Liver (tissue), 8 donors: ENCODE measurements at regions not wholly inside any gene's neighbourhood (a gene's known extent, or its start where the extent isn't known, plus 50 kb on each side); places are given as distances from the start of the nearest gene placed in this dataset.

Source experiments
- DNase-seq: peaks from one replicate; pipeline ENCODE4 v3.0.0-alpha.2; 2017; ENCODE audit warnings: low spot score
- H3K27ac ChIP-seq, 2 donors: one replicate each; pipeline ENCODE4 v1.7.0; 2013; ENCODE audit warnings: inconsistent platforms in 2 of 2, low read length in 2 of 2, control low read depth in 1 of 2, low read depth in 1 of 2, mild to moderate bottlenecking in 1 of 2
- H3K27me3 ChIP-seq, 4 donors: one replicate each; pipeline versions ENCODE4 v1.6.1 to v1.7.0; 2013; ENCODE audit warnings: low read length in 3 of 4, inconsistent platforms in 1 of 4, mild to moderate bottlenecking in 1 of 4, moderate library complexity in 1 of 4; ENCODE audit not compliant: control insufficient read depth in 4 of 4, insufficient read depth in 4 of 4
- H3K36me3 ChIP-seq, 4 donors: one replicate each; pipeline versions ENCODE4 v1.6.1 to v1.7.0; 2013; ENCODE audit warnings: low read length in 3 of 4, mild to moderate bottlenecking in 3 of 4, low read depth in 1 of 4, moderate library complexity in 1 of 4; ENCODE audit not compliant: control insufficient read depth in 4 of 4, insufficient read depth in 3 of 4
- H3K4me1 ChIP-seq, 4 donors: one replicate each; pipeline versions ENCODE4 v1.6.1 to v1.7.0; 2013; ENCODE audit warnings: low read length in 3 of 4, mild to moderate bottlenecking in 3 of 4, moderate library complexity in 1 of 4; ENCODE audit not compliant: control insufficient read depth in 4 of 4, insufficient read depth in 4 of 4
- H3K4me3 ChIP-seq, 3 donors: one replicate each; pipeline versions ENCODE4 v1.6.1 to v1.7.0; 2013; ENCODE audit warnings: low read length in 3 of 3, control low read depth in 1 of 3, low read depth in 1 of 3, mild to moderate bottlenecking in 1 of 3
- H3K9ac ChIP-seq, 2 donors: one replicate each; pipeline ENCODE4 v1.7.0; 2013; ENCODE audit warnings: low read length in 2 of 2, mild to moderate bottlenecking in 2 of 2, moderate library complexity in 2 of 2, control low read depth in 1 of 2, low read depth in 1 of 2
- H3K9me3 ChIP-seq, 4 donors: one replicate each; pipeline versions ENCODE4 v1.6.1 to v1.7.0; 2013; ENCODE audit warnings: low read length in 3 of 4; ENCODE audit not compliant: control insufficient read depth in 4 of 4
- ATF3 ChIP-seq: IDR thresholded peaks from 2 replicates; pipeline ENCODE4 v1.6.1; 2016; ENCODE audit warnings: antibody characterized with exemption
- CTCF ChIP-seq: fragments of 150-350 bp; IDR thresholded peaks from 2 replicates; pipeline ENCODE4 v1.5.1; 2017; ENCODE audit warnings: improper control_type of control experiment, low read depth, low read length; ENCODE audit not compliant: missing input control
- EGR1 ChIP-seq, 2 donors: IDR thresholded peaks; 2 replicates each; pipeline ENCODE4 v1.6.1; 2016 to 2018; ENCODE audit warnings: antibody characterized with exemption in 2 of 2, low read depth in 2 of 2
- FOXA1 ChIP-seq: IDR thresholded peaks from 2 replicates; pipeline ENCODE4 v1.6.1; 2016; ENCODE audit warnings: antibody characterized with exemption
- FOXA2 ChIP-seq: IDR thresholded peaks from 2 replicates; pipeline ENCODE4 v1.6.1; 2016; ENCODE audit warnings: antibody characterized with exemption
- GABPA ChIP-seq, 2 donors: IDR thresholded peaks in 1 of 2; conservative IDR thresholded peaks in 1 of 2; 2 replicates each; pipeline ENCODE4 v1.6.1; 2016; ENCODE audit warnings: antibody characterized with exemption in 2 of 2, mild to moderate bottlenecking in 1 of 2, moderate library complexity in 1 of 2
- HNF4A ChIP-seq, 2 donors: conservative IDR thresholded peaks; 2 replicates each; pipeline ENCODE4 v1.6.1; 2016; ENCODE audit warnings: antibody characterized with exemption in 2 of 2, mild to moderate bottlenecking in 2 of 2
- HNF4G ChIP-seq: IDR thresholded peaks from 2 replicates; pipeline ENCODE4 v1.6.1; 2016; ENCODE audit warnings: antibody characterized with exemption
- JUND ChIP-seq, 2 donors: IDR thresholded peaks; 2 replicates each; pipeline ENCODE4 v1.6.1; 2016; ENCODE audit warnings: antibody characterized with exemption in 2 of 2
- MAX ChIP-seq: IDR thresholded peaks from 2 replicates; pipeline ENCODE4 v1.6.1; 2016; ENCODE audit warnings: antibody characterized with exemption
- NR2F2 ChIP-seq: IDR thresholded peaks from 2 replicates; pipeline ENCODE4 v1.6.1; 2016; ENCODE audit warnings: antibody characterized with exemption
- RAD21 ChIP-seq, 2 donors: IDR thresholded peaks; 2 replicates each; pipeline ENCODE4 v1.6.1; 2016; ENCODE audit warnings: antibody characterized with exemption in 2 of 2, mild to moderate bottlenecking in 2 of 2
- REST ChIP-seq: IDR thresholded peaks from 2 replicates; pipeline ENCODE4 v1.6.1; 2016; ENCODE audit warnings: antibody characterized with exemption, mild to moderate bottlenecking
- RXRA ChIP-seq, 2 donors: IDR thresholded peaks; 2 replicates each; pipeline ENCODE4 v1.6.1; 2017 to 2018; ENCODE audit warnings: antibody characterized with exemption in 2 of 2, mild to moderate bottlenecking in 1 of 2
- SP1 ChIP-seq: IDR thresholded peaks from 2 replicates; pipeline ENCODE4 v1.6.1; 2018; ENCODE audit warnings: antibody characterized with exemption, mild to moderate bottlenecking
- TAF1 ChIP-seq: conservative IDR thresholded peaks from 2 replicates; pipeline ENCODE4 v1.6.1; 2016; ENCODE audit warnings: antibody characterized with exemption, mild to moderate bottlenecking
- YY1 ChIP-seq: IDR thresholded peaks from 2 replicates; pipeline ENCODE4 v1.6.1; 2016; ENCODE audit warnings: antibody characterized with exemption, mild to moderate bottlenecking
- ZBTB33 ChIP-seq: IDR thresholded peaks from 2 replicates; pipeline ENCODE4 v1.6.1; 2016; ENCODE audit warnings: antibody characterized with exemption
- WGBS: extraction: QIAGEN DNeasy Blood & Tissue Kit; methylation state at CpG from one replicate; pipeline ENCODE4 v1.1.7; 2013; 5-methylcytosine and 5-hydroxymethylcytosine counted together
- donor health status: healthy.
- donor health status: healthy.
- donor health status: healthy.
- donor health status: healthy.
- donor health status: healthy.

- Histone ChIP-seq H3K4me1 (no peaks in the 10 kb centered on the region), H3K9me3 (no peaks in the 10 kb centered on the region), H3K9ac (no peak overlapping the region), H3K36me3 (no peaks in the 10 kb centered on the region), H3K27me3 (peaks cover 0 to 4% (median 0%) of the 10 kb centered on the region in 4 donors), H3K27ac (no peak overlapping the region), H3K4me3 (no peak overlapping the region)
- WGBS: 62% methylated on average over 6 of the region's 6 CpGs
- DNase-seq: no peak
- TF ChIP-seq YY1: no peak
- TF ChIP-seq TAF1: no peak
- TF ChIP-seq SP1: no peak
- no peak for TF ChIP-seq HNF4G
- TF ChIP-seq MAX: no peak
Observed at GRCh38 chr1:239700667-239701066, 314.3 kb downstream of the CHRM3 start.

GRCh38 chr1:239703075-239703474 is 316.7 kb downstream of the CHRM3 start:
- Histone ChIP-seq H3K4me3 (no peak overlapping the region), H3K9ac (no peak overlapping the region), H3K36me3 (no peaks in the 10 kb centered on the region), H3K4me1 (no peaks in the 10 kb centered on the region), H3K27ac (no peak overlapping the region), H3K27me3 (peaks cover 0 to 4% (median 1%) of the 10 kb centered on the region in 4 donors), H3K9me3 (no peaks in the 10 kb centered on the region)
- no peak for DNase-seq
- WGBS: 74% methylated on average over 2 of the region's 2 CpGs
- no peak for TF ChIP-seq ATF3
- TF ChIP-seq FOXA2: no peak
- no peak for TF ChIP-seq ZBTB33
- no peak for TF ChIP-seq FOXA1
- TF ChIP-seq JUND (IDR thresholded peaks at IDR 0.05): no peak
- TF ChIP-seq REST: no peak
- TF ChIP-seq MAX: no peak
- no peak for TF ChIP-seq SP1
- no peak for TF ChIP-seq CTCF
- TF ChIP-seq YY1: no peak
- no peak for TF ChIP-seq RXRA (IDR thresholded peaks at IDR 0.05)
- no peak for TF ChIP-seq NR2F2
- no peak for TF ChIP-seq EGR1 (IDR thresholded peaks at IDR 0.05; ENCODE audit: low read depth in 2 of 2)
- TF ChIP-seq GABPA (IDR thresholded peaks at IDR 0.05 in 1 of 2, conservative IDR thresholded peaks at IDR 0.05 in 1 of 2): no peak
- no peak for TF ChIP-seq TAF1
- TF ChIP-seq HNF4A (conservative IDR thresholded peaks at IDR 0.05): no peak
- TF ChIP-seq RAD21 (IDR thresholded peaks at IDR 0.05): no peak
- no peak for TF ChIP-seq HNF4G
